Skeletal muscle satellite cell (primary cell): ENCODE measurements at regions not wholly inside any gene's neighbourhood (a gene's known extent, or its start where the extent isn't known, plus 50 kb on each side); places are given as distances from the start of the nearest gene placed in this dataset.

Source experiments
- H3K27me3 ChIP-seq: 2 replicates; pipeline ENCODE4 v1.7.0; 2013; ENCODE audit warnings: low read length; ENCODE audit not compliant: control insufficient read depth, insufficient read depth
- H3K36me3 ChIP-seq: 2 replicates; pipeline ENCODE4 v1.7.0; 2013; ENCODE audit warnings: mild to moderate bottlenecking, control low read depth, low read length; ENCODE audit not compliant: insufficient read depth
- H3K4me1 ChIP-seq: 2 replicates; pipeline ENCODE4 v1.7.0; 2013; ENCODE audit warnings: low read length; ENCODE audit not compliant: control insufficient read depth, insufficient read depth
- H3K4me2 ChIP-seq: 2 replicates; pipeline ENCODE4 v1.7.0; 2013; ENCODE audit warnings: mild to moderate bottlenecking, low read length
- H3K4me3 ChIP-seq: 2 replicates; pipeline ENCODE4 v1.7.0; 2013; ENCODE audit warnings: low read length
- H3K9ac ChIP-seq: 2 replicates; pipeline ENCODE4 v1.7.0; 2013; ENCODE audit warnings: mild to moderate bottlenecking, low read depth, low read length, moderate library complexity
- H3K9me3 ChIP-seq: replicated peaks from 2 replicates; pipeline ENCODE4 v1.7.0; 2013; ENCODE audit warnings: mild to moderate bottlenecking, control low read depth, low read length

DNA sequence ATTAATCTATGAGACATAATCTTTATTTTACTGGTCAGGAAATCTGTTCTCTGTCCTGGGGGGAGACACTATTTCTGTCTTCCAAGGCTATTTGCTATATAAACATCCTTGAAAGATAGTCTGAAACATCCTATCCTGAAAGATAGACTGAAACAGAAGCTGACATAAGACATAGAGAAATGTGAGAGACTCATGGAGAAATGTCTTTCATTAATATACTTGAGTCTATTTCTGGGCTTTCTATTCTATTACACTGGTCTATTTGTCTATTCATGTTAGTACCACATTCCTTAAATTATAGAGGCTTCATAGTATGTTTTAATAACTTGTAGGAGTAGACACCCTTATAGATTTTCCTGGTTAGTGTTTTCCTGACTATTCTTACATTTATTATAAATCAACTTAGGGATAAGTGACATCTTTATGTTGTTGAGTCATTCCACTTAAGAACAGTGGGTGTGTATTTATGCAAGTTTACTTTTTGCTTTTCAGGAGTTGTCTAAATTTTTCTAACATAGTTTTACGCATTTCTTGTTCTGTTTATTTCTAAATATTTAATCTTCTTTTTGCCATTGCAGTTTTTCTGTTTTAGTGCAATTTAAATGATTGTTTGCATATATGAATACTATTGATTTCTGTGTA, 244.9 kb upstream of the ZSWIM2 start:
- no peak overlapping the region for H3K4me2 ChIP-seq
- no peaks in the 10 kb centered on the region for H3K27me3 ChIP-seq
- H3K9me3 ChIP-seq = no peaks in the 10 kb centered on the region
- H3K9ac ChIP-seq = no peak overlapping the region
- no peak overlapping the region for H3K4me3 ChIP-seq
- peaks cover 8% of the 10 kb centered on the region for H3K4me1 ChIP-seq
- no peaks in the 10 kb centered on the region for H3K36me3 ChIP-seq

DNA sequence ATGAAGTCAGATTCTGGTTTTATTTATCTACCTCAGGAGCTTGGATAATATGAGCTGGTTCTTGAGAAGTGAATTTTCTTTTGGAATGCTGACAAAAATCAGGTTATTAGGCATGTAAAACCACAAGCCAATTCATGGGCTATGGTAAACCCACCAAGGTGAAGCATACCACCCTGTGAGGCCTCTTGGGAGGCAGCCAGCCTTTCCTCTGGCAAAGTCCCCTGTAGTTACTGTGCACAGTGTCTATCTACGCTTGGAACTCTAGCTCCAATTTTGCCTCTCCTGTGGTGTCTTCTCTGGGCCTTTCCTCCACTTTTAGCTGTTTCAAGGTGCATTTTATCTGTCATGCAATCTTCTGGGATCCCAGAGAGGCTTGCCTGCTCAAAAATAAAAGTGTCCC, 242.7 kb upstream of the ZSWIM2 start:
- H3K9ac ChIP-seq = no peak overlapping the region

DNA sequence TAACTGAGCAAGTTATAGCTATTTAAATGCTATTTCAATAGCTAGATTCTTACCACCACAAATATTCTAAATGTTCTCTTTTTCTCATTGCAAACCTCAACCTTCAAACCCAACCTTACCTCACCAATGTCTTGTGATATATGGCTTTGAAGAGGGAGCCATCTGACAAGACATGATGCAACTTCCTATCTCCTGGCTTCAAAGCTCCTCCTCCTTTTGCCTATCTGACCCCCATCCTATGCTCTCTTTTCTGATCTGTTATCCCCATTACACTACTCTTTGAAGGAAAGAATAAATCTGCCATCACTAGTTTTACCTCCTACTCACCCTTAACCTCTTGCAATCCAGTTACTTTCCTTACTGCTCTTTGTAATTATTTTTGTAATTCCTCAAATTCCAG, 235.6 kb upstream of the ZSWIM2 start:
- H3K9me3 ChIP-seq = no peaks in the 10 kb centered on the region
- H3K4me3 ChIP-seq = no peak overlapping the region
- no peak overlapping the region for H3K4me2 ChIP-seq
- H3K9ac ChIP-seq = no peak overlapping the region
- H3K4me1 ChIP-seq = no peaks in the 10 kb centered on the region
- no peaks in the 10 kb centered on the region for H3K36me3 ChIP-seq
- no peaks in the 10 kb centered on the region for H3K27me3 ChIP-seq

More for the DNA sequence above, 242.7 kb upstream of the ZSWIM2 start:
- H3K4me3 ChIP-seq = no peak overlapping the region
- peaks cover 8% of the 10 kb centered on the region for H3K4me1 ChIP-seq
- no peaks in the 10 kb centered on the region for H3K9me3 ChIP-seq
- no peaks in the 10 kb centered on the region for H3K36me3 ChIP-seq
- no peaks in the 10 kb centered on the region for H3K27me3 ChIP-seq
- no peak overlapping the region for H3K4me2 ChIP-seq

DNA sequence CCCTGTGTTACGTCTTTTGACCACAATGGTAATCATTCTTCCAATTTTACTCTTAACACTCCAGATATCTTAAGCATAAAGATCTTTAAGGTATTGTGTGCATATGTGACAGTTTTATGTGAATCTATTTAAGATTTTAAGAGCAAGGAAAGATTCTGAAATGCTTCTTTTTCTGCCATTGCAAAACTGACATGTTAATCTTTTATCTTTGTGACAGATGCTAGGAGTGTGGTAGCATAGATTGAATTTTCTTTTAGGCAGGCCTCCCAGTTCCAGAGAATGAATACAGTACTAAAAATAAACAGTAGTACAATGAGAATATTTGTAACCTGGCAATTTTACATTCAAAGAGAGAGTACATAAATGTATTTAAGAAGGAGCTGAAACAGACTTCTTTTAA, 232.5 kb upstream of the ZSWIM2 start:
- no peak overlapping the region for H3K4me3 ChIP-seq
- no peak overlapping the region for H3K4me2 ChIP-seq
- H3K4me1 ChIP-seq = peaks cover 6% of the 10 kb centered on the region
- H3K9ac ChIP-seq = no peak overlapping the region
- H3K27me3 ChIP-seq = no peaks in the 10 kb centered on the region
- no peaks in the 10 kb centered on the region for H3K36me3 ChIP-seq
- no peaks in the 10 kb centered on the region for H3K9me3 ChIP-seq

DNA sequence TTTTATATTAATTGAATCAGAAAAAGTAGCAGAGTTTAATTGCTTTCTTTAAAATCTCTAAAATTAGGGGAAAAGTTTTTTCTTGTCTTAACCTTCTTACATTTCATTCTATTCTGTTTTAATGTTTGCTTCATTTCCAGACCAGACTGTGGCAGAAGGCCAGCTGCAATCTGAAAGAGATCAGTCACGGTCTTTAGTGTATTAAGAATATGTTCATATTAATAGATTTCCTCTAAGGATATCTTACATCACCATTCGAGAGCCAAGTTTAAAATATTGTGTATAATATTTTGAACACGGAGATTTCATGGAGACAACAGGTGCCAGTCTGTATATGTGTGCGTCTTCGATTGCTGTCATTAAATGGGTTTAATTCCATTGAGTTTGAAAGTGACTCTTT, 230.9 kb upstream of the ZSWIM2 start:
- H3K36me3 ChIP-seq = no peaks in the 10 kb centered on the region
- H3K4me2 ChIP-seq = no peak overlapping the region
- H3K4me1 ChIP-seq = peaks cover 14% of the 10 kb centered on the region
- no peak overlapping the region for H3K4me3 ChIP-seq
- H3K27me3 ChIP-seq = no peaks in the 10 kb centered on the region
- H3K9ac ChIP-seq = no peak overlapping the region
- no peaks in the 10 kb centered on the region for H3K9me3 ChIP-seq

DNA sequence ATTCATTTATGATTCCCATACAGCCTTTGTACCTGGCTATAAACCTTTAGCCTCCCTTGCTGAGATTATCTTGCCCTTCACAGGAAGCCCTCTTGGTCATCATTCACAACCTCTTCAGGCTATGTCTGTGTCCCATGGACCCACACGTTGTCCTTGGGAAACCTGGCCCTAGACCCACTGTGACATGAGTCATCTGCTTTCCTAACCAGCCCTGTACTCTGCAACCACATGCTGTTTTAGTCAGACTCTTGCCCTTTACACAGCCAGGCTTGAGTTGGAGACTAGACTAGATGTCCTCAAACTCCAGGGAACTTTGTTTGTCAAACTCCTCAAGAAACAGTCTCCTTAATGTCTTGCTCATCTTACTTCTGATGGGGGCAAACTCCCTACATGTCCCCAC, 229.3 kb upstream of the ZSWIM2 start:
- H3K4me3 ChIP-seq = no peak overlapping the region
- H3K36me3 ChIP-seq = no peaks in the 10 kb centered on the region
- H3K4me1 ChIP-seq = peaks cover 14% of the 10 kb centered on the region
- no peak overlapping the region for H3K4me2 ChIP-seq
- H3K27me3 ChIP-seq = no peaks in the 10 kb centered on the region
- H3K9ac ChIP-seq = no peak overlapping the region
- H3K9me3 ChIP-seq = no peaks in the 10 kb centered on the region

DNA sequence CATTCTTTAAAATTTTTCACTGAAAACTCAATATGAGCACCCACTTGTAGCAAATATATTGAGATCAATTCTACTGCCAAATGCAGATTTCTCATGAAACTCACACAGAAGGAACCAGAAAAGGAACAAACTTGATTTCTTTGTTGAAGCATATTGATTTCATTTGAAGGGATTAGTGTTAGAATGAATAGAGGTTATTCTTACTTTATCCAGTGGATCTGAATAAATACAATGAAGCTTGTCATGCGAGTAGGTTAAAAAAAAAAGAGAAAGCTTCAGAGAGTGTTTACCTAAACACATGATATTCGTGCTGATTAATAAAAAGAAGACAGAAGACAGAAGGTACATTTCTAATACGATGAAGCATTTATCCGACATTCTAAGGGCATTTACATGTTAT, 226.7 kb upstream of the ZSWIM2 start:
- no peak overlapping the region for H3K9ac ChIP-seq
- peak overlapping the region; percentile 38 for H3K4me2 ChIP-seq
- H3K9me3 ChIP-seq = no peaks in the 10 kb centered on the region
- H3K4me3 ChIP-seq = no peak overlapping the region
- H3K27me3 ChIP-seq = no peaks in the 10 kb centered on the region
- peaks cover 14% of the 10 kb centered on the region for H3K4me1 ChIP-seq
- no peaks in the 10 kb centered on the region for H3K36me3 ChIP-seq

DNA sequence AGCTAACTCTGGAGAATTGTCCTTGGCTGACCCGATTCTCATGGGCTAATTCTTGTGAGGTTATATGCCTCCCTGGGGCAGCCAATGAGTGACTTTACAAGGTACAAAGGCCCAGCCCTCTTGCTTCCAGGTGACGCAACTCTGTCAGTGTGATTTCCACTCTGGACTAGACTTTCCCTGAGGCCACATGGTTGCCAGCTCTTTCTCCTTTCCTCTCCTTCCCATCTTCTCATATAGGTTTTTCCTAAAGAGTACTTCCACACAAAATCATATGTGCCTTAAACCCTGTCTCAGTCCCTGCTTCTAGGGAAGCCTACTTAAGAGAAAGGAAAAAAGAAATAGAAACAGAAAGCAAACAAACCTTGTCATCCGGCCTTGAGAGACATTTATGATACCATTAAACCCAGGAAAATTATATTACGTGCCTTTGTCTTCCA, 226.2 kb upstream of the ZSWIM2 start:
- H3K36me3 ChIP-seq = no peaks in the 10 kb centered on the region
- H3K4me2 ChIP-seq = peak overlapping the region; percentile 38
- no peaks in the 10 kb centered on the region for H3K27me3 ChIP-seq
- H3K4me3 ChIP-seq = no peak overlapping the region
- no peak overlapping the region for H3K9ac ChIP-seq
- H3K4me1 ChIP-seq = peaks cover 14% of the 10 kb centered on the region
- no peaks in the 10 kb centered on the region for H3K9me3 ChIP-seq

DNA sequence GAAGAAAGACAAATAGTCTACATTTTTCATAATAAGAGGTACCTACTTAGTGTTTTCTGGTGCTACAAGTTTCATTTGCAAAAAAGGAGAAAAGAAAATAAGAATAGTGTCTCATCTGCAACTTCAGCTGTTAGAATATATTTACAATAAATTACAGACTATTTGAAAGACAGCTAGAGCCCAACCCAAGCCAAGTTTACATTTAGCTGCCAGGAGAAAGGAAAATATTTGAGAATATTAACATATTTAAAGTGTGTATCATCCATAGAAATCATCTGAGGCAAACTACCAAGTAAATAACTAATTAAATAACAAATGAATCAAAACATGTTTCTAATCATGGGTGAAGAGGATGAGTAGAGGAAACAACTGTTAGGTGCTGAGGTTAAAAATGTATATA, 209.2 kb upstream of the ZSWIM2 start:
- Histone ChIP-seq H3K4me1 (no peaks in the 10 kb centered on the region), H3K4me2 (no peak overlapping the region), H3K27me3 (no peaks in the 10 kb centered on the region), H3K4me3 (no peak overlapping the region), H3K36me3 (no peaks in the 10 kb centered on the region), H3K9me3 (no peaks in the 10 kb centered on the region), H3K9ac (no peak overlapping the region)

DNA sequence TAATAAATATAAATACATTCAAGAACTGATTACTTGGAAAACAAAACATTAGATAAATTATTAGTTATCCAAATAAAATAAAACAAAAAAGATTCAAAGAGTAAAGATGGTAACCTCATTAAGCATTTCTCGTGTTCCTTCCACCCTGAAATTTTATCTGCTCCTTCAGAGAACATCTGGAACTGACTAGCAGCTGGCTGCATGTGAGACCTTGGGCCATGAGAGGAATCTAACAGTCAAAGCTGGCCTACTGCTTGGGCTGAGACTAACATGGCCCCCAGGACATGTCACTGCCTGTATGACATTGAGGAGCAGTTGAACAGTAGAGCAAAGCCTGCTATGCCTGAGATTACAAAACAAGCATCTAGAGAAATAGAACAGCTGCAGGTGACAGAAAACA, 208.5 kb upstream of the ZSWIM2 start:
- no peaks in the 10 kb centered on the region for H3K27me3 ChIP-seq
- no peak overlapping the region for H3K4me3 ChIP-seq

DNA sequence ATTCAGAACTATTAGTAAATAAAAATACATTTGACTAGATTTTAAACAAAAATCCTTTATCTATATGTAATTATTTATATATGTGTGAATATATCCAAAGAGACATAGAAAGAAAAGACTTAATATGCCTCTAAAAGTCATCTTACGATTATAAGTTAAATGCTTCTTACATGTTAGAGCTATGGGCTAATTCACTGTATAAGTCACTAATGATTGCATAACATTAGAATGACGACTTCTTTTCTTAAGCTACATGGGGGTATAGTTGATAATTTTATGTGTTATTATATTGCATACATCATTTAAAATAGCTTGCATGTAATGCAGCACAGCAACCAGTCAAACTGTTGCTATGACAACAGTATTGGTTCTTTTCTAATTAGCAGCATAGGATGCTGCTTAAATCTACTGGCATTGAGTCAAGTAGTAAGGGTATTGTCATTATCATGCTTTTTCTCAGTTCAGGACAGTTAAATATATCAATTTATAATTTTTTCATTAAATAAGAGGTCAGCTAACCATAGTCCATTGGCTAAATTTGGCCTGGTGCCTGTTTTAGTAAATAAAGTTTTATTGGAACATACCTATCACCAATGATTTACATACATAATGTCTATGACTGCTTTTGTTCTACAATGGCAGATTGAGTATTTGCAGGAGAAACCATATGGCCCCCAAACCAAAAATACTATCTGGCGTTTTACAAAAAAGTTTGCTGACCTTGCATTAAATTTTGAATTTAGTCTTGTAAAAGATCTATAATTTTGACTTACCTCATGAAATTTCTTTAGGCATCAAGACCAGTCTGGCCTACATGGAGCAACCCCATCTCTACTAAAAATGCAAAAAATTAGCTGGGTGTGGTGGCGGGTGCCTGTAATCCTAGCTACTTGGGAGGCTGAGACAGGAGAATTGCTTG, 207.7 kb upstream of the ZSWIM2 start:
- Histone ChIP-seq H3K4me1 (no peaks in the 10 kb centered on the region), H3K36me3 (no peaks in the 10 kb centered on the region), H3K9me3 (no peaks in the 10 kb centered on the region), H3K27me3 (no peaks in the 10 kb centered on the region), H3K4me2 (no peak overlapping the region), H3K4me3 (no peak overlapping the region), H3K9ac (no peak overlapping the region)

More for the DNA sequence above, 208.5 kb upstream of the ZSWIM2 start:
- H3K36me3 ChIP-seq = no peaks in the 10 kb centered on the region
- H3K9me3 ChIP-seq = no peaks in the 10 kb centered on the region
- no peak overlapping the region for H3K9ac ChIP-seq
- H3K4me2 ChIP-seq = no peak overlapping the region
- no peaks in the 10 kb centered on the region for H3K4me1 ChIP-seq

DNA sequence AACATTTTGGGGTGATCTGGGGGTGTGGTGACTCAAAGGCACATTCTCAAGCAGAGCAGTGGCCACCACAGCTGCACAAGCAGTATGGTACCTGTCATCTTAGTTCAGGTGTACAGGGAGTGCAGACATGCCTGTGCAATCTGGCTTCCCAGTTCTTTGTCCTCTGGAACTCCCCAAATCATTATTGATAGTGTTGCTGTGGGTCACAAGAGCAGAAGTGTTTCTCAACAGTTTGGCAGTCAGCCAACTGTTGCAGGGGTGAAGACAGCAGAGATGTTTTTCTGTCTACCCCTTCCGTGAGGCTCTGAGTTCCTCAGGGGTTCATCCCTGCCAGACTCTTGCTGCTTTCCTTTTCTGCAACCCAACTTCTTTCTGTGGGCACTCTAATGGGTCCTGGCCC, 206.5 kb upstream of the ZSWIM2 start:
- H3K27me3 ChIP-seq = no peaks in the 10 kb centered on the region

More for the DNA sequence above, 206.5 kb upstream of the ZSWIM2 start:
- H3K9me3 ChIP-seq = no peaks in the 10 kb centered on the region
- no peaks in the 10 kb centered on the region for H3K36me3 ChIP-seq
- H3K4me1 ChIP-seq = no peaks in the 10 kb centered on the region
- H3K4me2 ChIP-seq = no peak overlapping the region
- no peak overlapping the region for H3K9ac ChIP-seq
- no peak overlapping the region for H3K4me3 ChIP-seq
